Erythroblast (primary cell): ENCODE measurements at regions not wholly inside any gene's neighbourhood (a gene's known extent, or its start where the extent isn't known, plus 50 kb on each side); places are given as distances from the start of the nearest gene placed in this dataset.

Source experiments
- GATA1 ChIP-seq: IDR thresholded peaks from 2 replicates; pipeline ENCODE4 v1.6.1; 2011; ENCODE audit warnings: low read depth, mild to moderate bottlenecking, control low read depth, low read length, moderate library complexity
- POLR2A ChIP-seq: IDR thresholded peaks from 2 replicates; pipeline ENCODE4 v1.6.1; 2011; ENCODE audit warnings: mild to moderate bottlenecking, low read length

DNA sequence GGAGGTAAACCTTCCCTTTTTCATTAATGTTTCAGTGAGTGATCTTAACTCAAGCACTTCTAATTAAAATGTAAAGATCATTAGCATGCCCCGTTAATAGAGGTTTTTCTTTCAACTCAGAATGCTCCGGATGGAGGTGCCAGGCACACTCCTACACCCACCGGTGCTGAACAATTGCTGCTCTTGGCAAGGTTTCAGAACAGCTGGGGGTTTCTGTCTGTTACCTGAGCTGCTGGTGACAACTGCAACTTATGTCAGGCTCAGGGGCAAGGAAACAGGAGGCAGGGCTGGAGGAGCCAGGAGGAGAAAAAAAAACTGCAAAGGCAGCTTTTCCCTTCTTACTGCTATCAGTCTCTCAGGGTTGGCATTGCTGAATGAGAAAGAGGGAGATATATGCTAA lies 250.1 kb downstream of the DIPK2A start:
- TF ChIP-seq POLR2A, result no peak
- no peak for TF ChIP-seq GATA1
